ENCODE measurements at regions not wholly inside any gene's neighbourhood (a gene's known extent, or its start where the extent isn't known, plus 50 kb on each side); places are given as distances from the start of the nearest gene placed in this dataset.

DNA sequence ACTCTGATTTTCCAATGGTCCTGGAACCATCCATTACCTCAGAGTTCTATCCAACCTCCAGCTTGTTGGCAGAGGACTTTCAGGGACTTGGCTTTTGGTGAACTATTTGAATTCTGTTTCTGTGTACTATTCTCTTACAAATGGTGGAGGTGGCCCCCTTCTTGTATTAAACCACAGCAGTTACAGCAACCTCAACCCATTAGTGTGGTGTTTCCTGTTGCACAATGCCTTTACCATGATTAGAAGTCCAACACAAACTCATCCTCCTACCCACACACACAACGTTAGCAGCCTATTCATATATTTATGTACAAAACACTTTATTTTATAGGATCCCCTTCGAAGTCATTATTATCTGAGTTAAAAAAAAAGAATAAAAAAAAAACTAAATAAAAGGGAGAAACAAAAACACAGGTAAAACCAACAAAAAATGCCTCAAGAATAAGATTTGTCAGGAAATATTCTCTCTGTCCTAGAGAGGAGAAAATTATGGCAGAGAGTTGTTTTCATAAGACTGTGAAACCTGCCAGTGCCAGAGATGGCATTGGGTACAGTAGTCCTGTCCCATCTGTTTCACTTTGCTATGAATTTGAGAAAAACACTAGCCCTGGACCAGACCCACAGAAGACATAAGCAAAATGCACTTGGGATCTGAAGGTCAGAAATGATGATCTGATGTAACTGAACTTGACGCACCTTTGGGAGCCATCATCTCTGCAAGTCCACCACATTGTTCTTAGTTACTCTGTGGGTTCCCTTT is 1896.0 kb upstream of the PIK3C3 start:
- Histone ChIP-seq H3K4me3 (no peak overlapping the region), H3K27ac (ENCODE audit: control insufficient read depth, insufficient read depth) (no peak overlapping the region), H3K79me2 (ENCODE audit: control insufficient read depth, insufficient read depth, low read length) (no peaks in the 10 kb centered on the region), H3K27me3 (replicated peaks in 1 of 2; ENCODE audit: control insufficient read depth in 2 of 2, insufficient read depth in 2 of 2, low read length in 1 of 2) (no peaks in the 10 kb centered on the region), H3K4me1 (ENCODE audit: control insufficient read depth, insufficient read depth, low read length) (no peaks in the 10 kb centered on the region), H3K36me3 (ENCODE audit: control insufficient read depth in 2 of 2, insufficient read depth in 2 of 2, low read length in 1 of 2) (no peaks in the 10 kb centered on the region), H3K9me3 (replicated peaks; ENCODE audit: control insufficient read depth, insufficient read depth, low read length) (no peaks in the 10 kb centered on the region), H3K9ac (ENCODE audit: control insufficient read depth, insufficient read depth, low read length) (no peak overlapping the region), H4K20me1 (ENCODE audit: control insufficient read depth, insufficient read depth) (no peaks in the 10 kb centered on the region; the same call in 1 of the 2 replicates), H3K4me2 (ENCODE audit: control insufficient read depth, insufficient read depth) (no peak overlapping the region), H2AFZ (ENCODE audit: control insufficient read depth, low read depth, low read length) (no peak overlapping the region)
- no TSS peak for BruUV-seq (replicated peaks)
- ChIA-PET SMC1A (ENCODE audit: uncharacterized antibody, unreplicated experiment) (no interaction called here), POLR2A (no interaction called here), RAD21 (ENCODE audit: unreplicated experiment) (no interaction called here), CTCF (no interaction called here)
- in situ Hi-C loops (cut with MboI): no loop called here
- ATAC-seq: no peak
- TF ChIP-seq GATAD2B (conservative IDR thresholded peaks at IDR 0.05; ENCODE audit: low read depth): no peak
- TF ChIP-seq FOS (IDR thresholded peaks at IDR 0.05; ENCODE audit: borderline replicate concordance, extremely low read depth, insufficient read length): no peak
- no peak for TF ChIP-seq CHD1 (IDR thresholded peaks at IDR 0.05; ENCODE audit: low read depth, low read length)
- no peak for TF ChIP-seq ETV6 (conservative IDR thresholded peaks at IDR 0.05 in 1 of 2, IDR thresholded peaks at IDR 0.05 in 1 of 2; ENCODE audit: borderline replicate concordance in 1 of 2, low read depth in 1 of 2)
- no peak for TF ChIP-seq TARDBP (IDR thresholded peaks at IDR 0.05; ENCODE audit: borderline replicate concordance)
- no peak for TF ChIP-seq SRF (IDR thresholded peaks at IDR 0.05; ENCODE audit: low read depth in 2 of 2, low read length in 2 of 2)
- no peak for TF ChIP-seq NFXL1 (IDR thresholded peaks at IDR 0.05; ENCODE audit: borderline replicate concordance)
- TF ChIP-seq POLR2AphosphoS2 (IDR thresholded peaks at IDR 0.05; ENCODE audit: low read depth, low read length): no peak
- no peak for TF ChIP-seq BCL11A (IDR thresholded peaks at IDR 0.05; ENCODE audit: low read depth, low read length)
- TF ChIP-seq POU2F2 (IDR thresholded peaks at IDR 0.05; ENCODE audit: borderline replicate concordance, low read depth, low read length): no peak
- no peak for TF ChIP-seq STAT1 (conservative IDR thresholded peaks at IDR 0.05)
- no peak for TF ChIP-seq SMAD1 (IDR thresholded peaks at IDR 0.05; ENCODE audit: low read depth, partially characterized antibody)
- no peak for TF ChIP-seq IRF5 (IDR thresholded peaks at IDR 0.05; ENCODE audit: borderline replicate concordance)
- no peak for TF ChIP-seq ESRRA (IDR thresholded peaks at IDR 0.05; ENCODE audit: low read length)
- TF ChIP-seq RB1 (IDR thresholded peaks at IDR 0.05; ENCODE audit: borderline replicate concordance): no peak
- no peak for TF ChIP-seq RELA (IDR thresholded peaks at IDR 0.05; ENCODE audit: borderline replicate concordance, partially characterized antibody)
- no peak for TF ChIP-seq CBFB (IDR thresholded peaks at IDR 0.05; ENCODE audit: low read depth)
- TF ChIP-seq CHD4 (IDR thresholded peaks at IDR 0.05): no peak
- no peak for TF ChIP-seq E2F8 (IDR thresholded peaks at IDR 0.05; ENCODE audit: low read depth, partially characterized antibody)
- WGBS (ENCODE audit: insufficient coverage, insufficient replicate concordance, low lambda C conversion rate, missing lambda C conversion rate): 17% methylated on average over 3 of the region's 3 CpGs
- no peak for FAIRE-seq
- no peak for DNase-seq (ENCODE audit: low read depth, low spot score)
- intact Hi-C loops (cut with micrococcal nuclease; ENCODE audit: unreplicated experiment): no loop called here

All from GM12878 (cell line).